ENCODE measurements at regions not wholly inside any gene's neighbourhood (a gene's known extent, or its start where the extent isn't known, plus 50 kb on each side); places are given as distances from the start of the nearest gene placed in this dataset.

DNA sequence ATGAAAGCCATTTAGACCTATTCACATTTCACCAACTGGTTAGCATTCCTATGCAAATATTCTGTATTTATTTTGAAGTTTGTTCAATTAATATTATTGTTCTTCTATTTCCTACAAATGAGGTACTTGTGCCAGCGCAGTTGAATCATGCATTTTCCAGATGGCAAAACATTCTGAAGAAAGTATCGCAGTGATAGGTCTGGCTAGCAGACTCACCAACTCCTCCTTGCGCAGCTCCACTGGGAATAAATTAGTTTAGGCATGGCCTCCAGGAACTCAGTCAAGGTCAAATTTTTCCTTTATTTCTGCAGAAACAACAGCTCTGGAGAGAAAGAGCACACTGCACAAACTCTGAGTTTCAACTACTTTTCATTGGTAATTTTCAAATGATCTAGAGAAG, 437.7 kb downstream of the COL12A1 start:
- Histone ChIP-seq H3K4me3 (ENCODE audit: low read depth in 1 of 2, low read length in 2 of 2) (no peak overlapping the region), H3K27me3 (ENCODE audit: control insufficient read depth in 1 of 2, insufficient read depth in 2 of 2, low read length in 2 of 2) (no peaks in the 10 kb centered on the region), H3K27ac (ENCODE audit: low read depth in 2 of 2, low read length in 1 of 2) (no peak overlapping the region), H3K9me3 (ENCODE audit: control insufficient read depth in 2 of 2, insufficient read depth in 1 of 2, low read depth in 1 of 2, low read length in 1 of 2) (no peaks in the 10 kb centered on the region), H3K4me1 (ENCODE audit: control insufficient read depth in 2 of 2, insufficient read depth in 2 of 2, low read length in 1 of 2) (no peaks in the 10 kb centered on the region), H3K36me3 (ENCODE audit: control insufficient read depth in 2 of 2, insufficient read depth in 2 of 2, low read length in 1 of 2) (no peaks in the 10 kb centered on the region)
- 65 to 78% methylated on average over 3 of the region's 3 CpGs for WGBS, 2 donors

DNA sequence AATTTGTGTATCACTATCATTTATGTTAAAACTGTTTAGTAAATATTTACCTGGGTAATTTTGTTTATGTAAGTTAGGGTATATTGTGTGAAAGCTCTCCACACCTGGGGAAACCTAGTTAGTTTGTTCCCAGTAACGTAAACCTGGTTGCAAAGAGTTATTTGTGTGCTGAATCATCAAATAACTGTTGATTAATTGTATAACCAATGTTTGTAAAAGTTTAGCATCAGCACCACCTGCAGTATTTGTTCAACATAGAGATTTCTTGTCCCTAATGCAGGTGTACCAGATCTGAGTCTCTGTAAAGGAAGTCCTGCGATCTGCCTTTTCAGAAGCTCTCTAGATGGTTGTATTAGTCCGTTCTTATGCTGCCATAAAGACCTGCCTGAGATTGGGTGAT, 440.4 kb downstream of the COL12A1 start:
- Histone ChIP-seq H3K4me1 (ENCODE audit: control insufficient read depth in 2 of 2, insufficient read depth in 2 of 2, low read length in 1 of 2) (no peaks in the 10 kb centered on the region), H3K27ac (ENCODE audit: low read depth in 2 of 2, low read length in 1 of 2) (no peak overlapping the region), H3K36me3 (ENCODE audit: control insufficient read depth in 2 of 2, insufficient read depth in 2 of 2, low read length in 1 of 2) (no peaks in the 10 kb centered on the region), H3K27me3 (ENCODE audit: control insufficient read depth in 1 of 2, insufficient read depth in 2 of 2, low read length in 2 of 2) (no peaks in the 10 kb centered on the region), H3K9me3 (ENCODE audit: control insufficient read depth in 2 of 2, insufficient read depth in 1 of 2, low read depth in 1 of 2, low read length in 1 of 2) (no peaks in the 10 kb centered on the region), H3K4me3 (ENCODE audit: low read depth in 1 of 2, low read length in 2 of 2) (no peak overlapping the region)
- WGBS, 2 donors: 72 to 84% methylated on average over 3 of the region's 3 CpGs

DNA sequence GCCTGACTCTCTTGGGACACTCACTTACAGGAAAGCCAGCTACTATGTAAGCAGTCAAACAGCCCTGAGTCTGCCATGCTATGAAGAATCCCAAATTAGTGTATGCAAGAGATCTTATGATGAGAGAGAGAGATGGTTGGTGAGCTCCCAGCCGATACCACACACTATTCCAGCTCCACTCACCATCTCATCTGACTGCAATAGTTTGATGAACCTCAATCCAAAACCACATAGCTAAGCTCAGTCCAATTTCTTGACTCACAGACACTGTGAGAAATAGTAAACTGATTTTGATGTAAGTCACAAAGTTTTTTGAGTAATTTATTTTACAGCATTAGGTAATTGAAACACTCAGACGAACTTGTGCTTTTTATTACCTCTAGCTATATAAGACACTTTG, 441.4 kb downstream of the COL12A1 start:
- H3K27me3 ChIP-seq (ENCODE audit: control insufficient read depth in 1 of 2, insufficient read depth in 2 of 2, low read length in 2 of 2): no peaks in the 10 kb centered on the region
- no peak overlapping the region for H3K4me3 ChIP-seq (ENCODE audit: low read depth in 1 of 2, low read length in 2 of 2)
- H3K4me1 ChIP-seq (ENCODE audit: control insufficient read depth in 2 of 2, insufficient read depth in 2 of 2, low read length in 1 of 2): no peaks in the 10 kb centered on the region
- 81 to 86% methylated on average over 2 of the region's 2 CpGs for WGBS, 2 donors
- H3K9me3 ChIP-seq (ENCODE audit: control insufficient read depth in 2 of 2, insufficient read depth in 1 of 2, low read depth in 1 of 2, low read length in 1 of 2): no peaks in the 10 kb centered on the region
- no peak overlapping the region for H3K27ac ChIP-seq (ENCODE audit: low read depth in 2 of 2, low read length in 1 of 2)
- H3K36me3 ChIP-seq (ENCODE audit: control insufficient read depth in 2 of 2, insufficient read depth in 2 of 2, low read length in 1 of 2): no peaks in the 10 kb centered on the region

DNA sequence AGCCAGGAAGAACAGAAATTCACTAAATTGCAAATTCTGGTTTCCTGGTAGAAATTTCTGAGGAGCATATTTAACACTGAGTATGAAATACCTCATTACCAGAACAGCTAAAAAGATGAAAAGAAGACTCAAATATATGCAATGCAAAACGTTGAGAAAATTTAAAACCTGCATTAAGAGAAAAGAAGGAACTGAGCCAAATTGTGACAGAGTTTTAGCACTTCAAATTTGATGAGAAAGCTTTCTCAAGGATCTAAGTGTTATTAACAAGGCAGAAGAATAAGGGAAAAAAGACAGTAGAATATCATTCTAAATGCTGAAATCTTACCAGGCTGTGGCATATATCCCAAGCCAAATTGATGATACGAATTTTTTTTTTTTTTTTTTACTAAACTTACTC, 443.0 kb downstream of the COL12A1 start:
- H3K27ac ChIP-seq (ENCODE audit: low read depth in 2 of 2, low read length in 1 of 2): no peak overlapping the region
- H3K4me1 ChIP-seq (ENCODE audit: control insufficient read depth in 2 of 2, insufficient read depth in 2 of 2, low read length in 1 of 2): no peaks in the 10 kb centered on the region
- H3K36me3 ChIP-seq (ENCODE audit: control insufficient read depth in 2 of 2, insufficient read depth in 2 of 2, low read length in 1 of 2): no peaks in the 10 kb centered on the region
- WGBS, 2 donors: 44% methylated on average over 2 of the region's 2 CpGs
- no peaks in the 10 kb centered on the region for H3K27me3 ChIP-seq (ENCODE audit: control insufficient read depth in 1 of 2, insufficient read depth in 2 of 2, low read length in 2 of 2)
- H3K4me3 ChIP-seq (ENCODE audit: low read depth in 1 of 2, low read length in 2 of 2): no peak overlapping the region
- no peaks in the 10 kb centered on the region for H3K9me3 ChIP-seq (ENCODE audit: control insufficient read depth in 2 of 2, insufficient read depth in 1 of 2, low read depth in 1 of 2, low read length in 1 of 2)

DNA sequence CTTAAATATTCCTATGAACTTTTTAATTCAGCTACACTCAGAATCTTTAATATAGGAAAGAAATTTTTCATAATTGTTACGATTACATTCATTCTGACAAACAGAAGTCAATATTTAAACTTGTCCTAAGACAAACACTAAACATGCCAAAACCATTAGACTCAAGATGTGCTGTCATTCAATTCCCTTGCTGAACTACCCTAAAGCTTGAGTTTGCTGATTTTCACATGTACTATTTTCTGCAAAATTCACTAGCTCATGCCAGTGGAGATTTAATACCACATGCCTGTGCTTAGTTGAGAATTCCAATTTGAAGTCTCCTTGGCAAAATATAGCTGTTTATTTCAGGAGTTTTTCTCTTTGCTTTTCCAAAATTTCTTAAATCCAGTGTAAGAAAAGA, 448.0 kb downstream of the COL12A1 start:
- Histone ChIP-seq H3K9me3 (ENCODE audit: control insufficient read depth in 2 of 2, insufficient read depth in 1 of 2, low read depth in 1 of 2, low read length in 1 of 2) (no peaks in the 10 kb centered on the region), H3K27me3 (ENCODE audit: control insufficient read depth in 1 of 2, insufficient read depth in 2 of 2, low read length in 2 of 2) (no peaks in the 10 kb centered on the region), H3K36me3 (ENCODE audit: control insufficient read depth in 2 of 2, insufficient read depth in 2 of 2, low read length in 1 of 2) (no peaks in the 10 kb centered on the region), H3K4me3 (ENCODE audit: low read depth in 1 of 2, low read length in 2 of 2) (no peak overlapping the region), H3K4me1 (ENCODE audit: control insufficient read depth in 2 of 2, insufficient read depth in 2 of 2, low read length in 1 of 2) (no peaks in the 10 kb centered on the region), H3K27ac (ENCODE audit: low read depth in 2 of 2, low read length in 1 of 2) (no peak overlapping the region)
- 32 to 46% methylated on average over 1 of the region's 1 CpG for WGBS, 2 donors

DNA sequence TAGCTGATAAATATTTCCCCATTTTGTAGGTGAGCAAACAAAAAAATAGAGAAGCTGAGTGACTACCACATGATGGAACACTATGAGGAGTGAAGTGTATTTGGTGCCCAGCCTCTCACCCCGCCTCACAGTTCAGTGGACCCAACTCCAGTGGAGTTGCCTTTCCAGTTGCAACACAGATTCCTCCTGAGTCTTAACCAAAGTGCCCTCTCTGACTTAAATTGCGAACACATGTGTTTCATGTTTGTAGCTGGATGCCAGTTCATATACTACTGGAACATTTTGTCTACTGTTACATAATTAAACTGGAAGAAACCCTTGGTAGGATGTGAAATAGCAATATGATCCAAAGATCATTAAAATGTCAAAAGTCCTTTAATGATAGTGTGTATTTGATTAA, 448.9 kb downstream of the COL12A1 start:
- Histone ChIP-seq H3K27me3 (ENCODE audit: control insufficient read depth in 1 of 2, insufficient read depth in 2 of 2, low read length in 2 of 2) (no peaks in the 10 kb centered on the region), H3K36me3 (ENCODE audit: control insufficient read depth in 2 of 2, insufficient read depth in 2 of 2, low read length in 1 of 2) (no peaks in the 10 kb centered on the region), H3K9me3 (ENCODE audit: control insufficient read depth in 2 of 2, insufficient read depth in 1 of 2, low read depth in 1 of 2, low read length in 1 of 2) (no peaks in the 10 kb centered on the region), H3K4me3 (ENCODE audit: low read depth in 1 of 2, low read length in 2 of 2) (no peak overlapping the region), H3K27ac (ENCODE audit: low read depth in 2 of 2, low read length in 1 of 2) (no peak overlapping the region), H3K4me1 (ENCODE audit: control insufficient read depth in 2 of 2, insufficient read depth in 2 of 2, low read length in 1 of 2) (no peaks in the 10 kb centered on the region)
- WGBS, 2 donors: 83 to 90% methylated on average over 2 of the region's 2 CpGs

GRCh38 chr6:74755778-74756177, 450.1 kb downstream of the COL12A1 start:
- WGBS, 2 donors: 51 to 55% methylated on average over 2 of the region's 2 CpGs
- no peaks in the 10 kb centered on the region for H3K4me1 ChIP-seq (ENCODE audit: control insufficient read depth in 2 of 2, insufficient read depth in 2 of 2, low read length in 1 of 2)

DNA sequence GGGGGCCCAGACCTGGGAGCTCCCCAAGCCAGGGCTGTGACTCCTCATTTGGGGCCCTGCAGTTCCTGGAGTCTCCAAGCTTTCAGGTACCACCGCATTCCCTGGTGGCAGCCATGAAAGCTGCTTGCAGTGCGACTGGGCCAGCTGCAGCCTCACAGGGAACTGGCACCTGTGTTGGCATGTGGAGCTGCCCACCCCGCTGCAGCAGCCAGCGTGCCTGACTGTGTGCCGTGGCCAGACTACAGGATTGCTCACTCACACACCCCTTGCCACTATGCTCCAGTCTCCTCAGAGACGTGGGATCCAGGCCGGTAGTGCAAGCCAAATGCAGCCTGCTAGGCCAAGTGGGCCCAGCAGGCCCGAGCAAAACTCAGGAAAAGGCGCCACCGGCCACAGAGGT, 450.7 kb downstream of the COL12A1 start:
- H3K4me3 ChIP-seq (ENCODE audit: low read depth in 1 of 2, low read length in 2 of 2): no peak overlapping the region
- no peak overlapping the region for H3K27ac ChIP-seq (ENCODE audit: low read depth in 2 of 2, low read length in 1 of 2)
- no peaks in the 10 kb centered on the region for H3K4me1 ChIP-seq (ENCODE audit: control insufficient read depth in 2 of 2, insufficient read depth in 2 of 2, low read length in 1 of 2)
- WGBS, 2 donors: 90 to 94% methylated on average over 10 of the region's 10 CpGs
- no peaks in the 10 kb centered on the region for H3K9me3 ChIP-seq (ENCODE audit: control insufficient read depth in 2 of 2, insufficient read depth in 1 of 2, low read depth in 1 of 2, low read length in 1 of 2)
- H3K27me3 ChIP-seq (ENCODE audit: control insufficient read depth in 1 of 2, insufficient read depth in 2 of 2, low read length in 2 of 2): no peaks in the 10 kb centered on the region
- no peaks in the 10 kb centered on the region for H3K36me3 ChIP-seq (ENCODE audit: control insufficient read depth in 2 of 2, insufficient read depth in 2 of 2, low read length in 1 of 2)

More at GRCh38 chr6:74755778-74756177, 450.1 kb downstream of the COL12A1 start:
- Histone ChIP-seq H3K4me3 (ENCODE audit: low read depth in 1 of 2, low read length in 2 of 2) (no peak overlapping the region), H3K27ac (ENCODE audit: low read depth in 2 of 2, low read length in 1 of 2) (no peak overlapping the region), H3K9me3 (ENCODE audit: control insufficient read depth in 2 of 2, insufficient read depth in 1 of 2, low read depth in 1 of 2, low read length in 1 of 2) (no peaks in the 10 kb centered on the region), H3K27me3 (ENCODE audit: control insufficient read depth in 1 of 2, insufficient read depth in 2 of 2, low read length in 2 of 2) (no peaks in the 10 kb centered on the region), H3K36me3 (ENCODE audit: control insufficient read depth in 2 of 2, insufficient read depth in 2 of 2, low read length in 1 of 2) (no peaks in the 10 kb centered on the region)

GRCh38 chr6:74753883-74754600, 451.8 kb downstream of the COL12A1 start:
- Histone ChIP-seq H3K27ac (ENCODE audit: low read depth in 2 of 2, low read length in 1 of 2) (no peak overlapping the region), H3K4me1 (ENCODE audit: control insufficient read depth in 2 of 2, insufficient read depth in 2 of 2, low read length in 1 of 2) (no peaks in the 10 kb centered on the region), H3K27me3 (ENCODE audit: control insufficient read depth in 1 of 2, insufficient read depth in 2 of 2, low read length in 2 of 2) (no peaks in the 10 kb centered on the region), H3K4me3 (ENCODE audit: low read depth in 1 of 2, low read length in 2 of 2) (no peak overlapping the region), H3K36me3 (ENCODE audit: control insufficient read depth in 2 of 2, insufficient read depth in 2 of 2, low read length in 1 of 2) (no peaks in the 10 kb centered on the region), H3K9me3 (ENCODE audit: control insufficient read depth in 2 of 2, insufficient read depth in 1 of 2, low read depth in 1 of 2, low read length in 1 of 2) (no peaks in the 10 kb centered on the region)
- 49 to 63% methylated on average over 2 of the region's 2 CpGs for WGBS, 2 donors

DNA sequence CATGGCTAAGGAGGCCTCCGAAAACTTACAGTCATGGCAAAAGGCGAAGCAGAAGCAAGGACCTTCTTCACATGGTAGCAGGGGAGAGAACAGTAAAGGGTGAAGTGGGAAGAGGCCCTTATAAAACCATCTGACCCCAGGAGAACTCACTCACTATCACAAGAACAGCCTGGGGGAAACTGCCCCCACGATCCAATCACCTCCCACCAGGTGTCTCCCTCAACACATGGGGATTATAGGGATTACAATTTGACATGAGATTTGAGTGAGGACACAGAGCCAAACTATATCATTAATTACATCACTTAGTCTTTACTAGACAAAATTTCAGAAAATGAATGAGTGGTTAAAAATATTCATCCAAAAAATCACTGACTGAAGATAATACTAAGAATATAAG, 453.6 kb downstream of the COL12A1 start:
- WGBS, 2 donors: 70 to 71% methylated on average over 3 of the region's 3 CpGs
- Histone ChIP-seq H3K9me3 (ENCODE audit: control insufficient read depth in 2 of 2, insufficient read depth in 1 of 2, low read depth in 1 of 2, low read length in 1 of 2) (no peaks in the 10 kb centered on the region), H3K4me1 (ENCODE audit: control insufficient read depth in 2 of 2, insufficient read depth in 2 of 2, low read length in 1 of 2) (no peaks in the 10 kb centered on the region), H3K27me3 (ENCODE audit: control insufficient read depth in 1 of 2, insufficient read depth in 2 of 2, low read length in 2 of 2) (no peaks in the 10 kb centered on the region), H3K4me3 (ENCODE audit: low read depth in 1 of 2, low read length in 2 of 2) (no peak overlapping the region), H3K27ac (ENCODE audit: low read depth in 2 of 2, low read length in 1 of 2) (no peak overlapping the region), H3K36me3 (ENCODE audit: control insufficient read depth in 2 of 2, insufficient read depth in 2 of 2, low read length in 1 of 2) (no peaks in the 10 kb centered on the region)
